ENCODE measurements at regions not wholly inside any gene's neighbourhood (a gene's known extent, or its start where the extent isn't known, plus 50 kb on each side); places are given as distances from the start of the nearest gene placed in this dataset.

- ChIA-PET POLR2A (no interaction called here), CTCF (no interaction called here)
- Histone ChIP-seq H3K27ac (ENCODE audit: low read length) (no peak overlapping the region), H3K4me1 (ENCODE audit: control insufficient read depth, insufficient read depth, low read length) (no peaks in the 10 kb centered on the region), H3K4me3 (ENCODE audit: low read depth in 2 of 2, low read length in 2 of 2) (no peak overlapping the region), H3K9me3 (ENCODE audit: control insufficient read depth, insufficient read depth, low read depth, low read length) (peaks cover 7% of the 10 kb centered on the region), H3K27me3 (ENCODE audit: control insufficient read depth, insufficient read depth, low read length) (no peaks in the 10 kb centered on the region), H3K36me3 (ENCODE audit: control insufficient read depth, insufficient read depth, low read length) (no peaks in the 10 kb centered on the region)
- ATAC-seq (no peak), DNase-seq (ENCODE audit: low read depth, low spot score) (no peak)
- no TSS peak for BruUV-seq (replicated peaks)
- in situ Hi-C loops (cut with HindIII; ENCODE audit: low pct_unique_long_range_greater_than_20kb, low sequenced_read_pairs), result no loop called here
- no peak for TF ChIP-seq CTCF (IDR thresholded peaks at IDR 0.05)
- TF ChIP-seq TCF7L2 (IDR thresholded peaks at IDR 0.05; ENCODE audit: low read depth, low read length), result no peak
- no peak for TF ChIP-seq REST (IDR thresholded peaks at IDR 0.05; ENCODE audit: insufficient read depth in 1 of 2, low read depth in 2 of 2, low read length in 1 of 2)
- TF ChIP-seq POLR2AphosphoS5 (IDR thresholded peaks at IDR 0.05; ENCODE audit: low read depth, low read length), result no peak
- no peak for TF ChIP-seq SIN3A (IDR thresholded peaks at IDR 0.05; ENCODE audit: borderline replicate concordance, insufficient read depth, low read depth, low read length)
- intact Hi-C loops (cut with micrococcal nuclease; ENCODE audit: unreplicated experiment), result no loop called here
These were observed 831.4 kb upstream of the SLC35B3 start for GRCh38 chr6:9266741-9267140.

GRCh38 chr6:9257215-9257614 is 821.9 kb upstream of the SLC35B3 start:
- no peak overlapping the region for H3K4me3 ChIP-seq (ENCODE audit: low read depth in 2 of 2, low read length in 2 of 2)
- ATAC-seq, result no peak
- TF ChIP-seq REST (IDR thresholded peaks at IDR 0.05; ENCODE audit: insufficient read depth in 1 of 2, low read depth in 2 of 2, low read length in 1 of 2), result no peak
- no peak for TF ChIP-seq TCF7L2 (IDR thresholded peaks at IDR 0.05; ENCODE audit: low read depth, low read length)
- no peak for TF ChIP-seq SIN3A (IDR thresholded peaks at IDR 0.05; ENCODE audit: borderline replicate concordance, insufficient read depth, low read depth, low read length)
- in situ Hi-C loops (cut with HindIII; ENCODE audit: low pct_unique_long_range_greater_than_20kb, low sequenced_read_pairs), result no loop called here
- ChIA-PET POLR2A (no interaction called here), CTCF (no interaction called here)
- peaks cover 13% of the 10 kb centered on the region for H3K9me3 ChIP-seq (ENCODE audit: control insufficient read depth, insufficient read depth, low read depth, low read length)
- peaks cover 5% of the 10 kb centered on the region for H3K4me1 ChIP-seq (ENCODE audit: control insufficient read depth, insufficient read depth, low read length)
- no peaks in the 10 kb centered on the region for H3K27me3 ChIP-seq (ENCODE audit: control insufficient read depth, insufficient read depth, low read length)
- H3K36me3 ChIP-seq (ENCODE audit: control insufficient read depth, insufficient read depth, low read length), result no peaks in the 10 kb centered on the region
- BruUV-seq (replicated peaks), result no TSS peak
- H3K27ac ChIP-seq (ENCODE audit: low read length), result no peak overlapping the region; the same call in 1 of the 2 replicates
- intact Hi-C loops (cut with micrococcal nuclease; ENCODE audit: unreplicated experiment), result no loop called here
- no peak for DNase-seq (ENCODE audit: low read depth, low spot score)

Measured in Panc1 (cell line).